ENCODE measurements at regions not wholly inside any gene's neighbourhood (a gene's known extent, or its start where the extent isn't known, plus 50 kb on each side); places are given as distances from the start of the nearest gene placed in this dataset.

DNA sequence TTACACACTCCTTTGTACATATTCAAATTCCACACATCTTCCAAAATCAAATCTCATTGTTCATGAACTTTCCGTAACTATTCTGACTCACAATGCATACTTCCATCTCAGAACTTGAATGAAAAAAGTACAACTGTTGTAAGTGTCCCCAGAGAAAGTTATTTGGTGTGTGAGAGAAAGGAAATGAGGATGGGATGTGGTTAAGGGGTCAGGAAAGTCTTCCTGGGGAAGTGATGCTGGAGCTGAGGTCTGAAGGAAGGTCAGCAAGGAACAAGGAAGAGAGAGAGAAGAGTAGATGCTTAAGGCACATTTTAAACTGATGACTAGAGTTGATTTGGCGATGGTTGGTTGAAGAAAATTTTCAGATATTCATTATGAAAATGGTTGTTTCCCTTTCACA, 340.0 kb upstream of the STXBP6 start:
- H3K4me3 ChIP-seq (ENCODE audit: low read length), result no peak overlapping the region
- H3K36me3 Mint-ChIP-seq (ENCODE audit: low read depth), result no peaks in the 10 kb centered on the region
- no peaks in the 10 kb centered on the region for H3K27me3 Mint-ChIP-seq
- H3K36me3 ChIP-seq (ENCODE audit: insufficient read depth, low read length), result no peaks in the 10 kb centered on the region
- H3K4me1 Mint-ChIP-seq (ENCODE audit: low read depth), result no peaks in the 10 kb centered on the region
- H3K9me3 Mint-ChIP-seq, result no peaks in the 10 kb centered on the region
- DNase-seq, result no peak
- POLR2A ChIA-PET, result no interaction called here
- intact Hi-C loops (cut with DNase I, micrococcal nuclease), result no loop called here
- no peaks in the 10 kb centered on the region for H3K4me1 ChIP-seq (ENCODE audit: insufficient read depth, low read length)
- no peak overlapping the region for H3K27ac Mint-ChIP-seq
- H3K27ac ChIP-seq (ENCODE audit: low read depth in 1 of 2, low read length in 2 of 2), result no peak overlapping the region
- no peaks in the 10 kb centered on the region for H3K27me3 ChIP-seq (ENCODE audit: control insufficient read depth in 1 of 2, insufficient read depth in 2 of 2, low read length in 2 of 2)
- H3K9me3 ChIP-seq (ENCODE audit: control insufficient read depth in 1 of 2, insufficient read depth in 1 of 2, low read length in 2 of 2), result no peaks in the 10 kb centered on the region
- TF ChIP-seq, protein P1, sequence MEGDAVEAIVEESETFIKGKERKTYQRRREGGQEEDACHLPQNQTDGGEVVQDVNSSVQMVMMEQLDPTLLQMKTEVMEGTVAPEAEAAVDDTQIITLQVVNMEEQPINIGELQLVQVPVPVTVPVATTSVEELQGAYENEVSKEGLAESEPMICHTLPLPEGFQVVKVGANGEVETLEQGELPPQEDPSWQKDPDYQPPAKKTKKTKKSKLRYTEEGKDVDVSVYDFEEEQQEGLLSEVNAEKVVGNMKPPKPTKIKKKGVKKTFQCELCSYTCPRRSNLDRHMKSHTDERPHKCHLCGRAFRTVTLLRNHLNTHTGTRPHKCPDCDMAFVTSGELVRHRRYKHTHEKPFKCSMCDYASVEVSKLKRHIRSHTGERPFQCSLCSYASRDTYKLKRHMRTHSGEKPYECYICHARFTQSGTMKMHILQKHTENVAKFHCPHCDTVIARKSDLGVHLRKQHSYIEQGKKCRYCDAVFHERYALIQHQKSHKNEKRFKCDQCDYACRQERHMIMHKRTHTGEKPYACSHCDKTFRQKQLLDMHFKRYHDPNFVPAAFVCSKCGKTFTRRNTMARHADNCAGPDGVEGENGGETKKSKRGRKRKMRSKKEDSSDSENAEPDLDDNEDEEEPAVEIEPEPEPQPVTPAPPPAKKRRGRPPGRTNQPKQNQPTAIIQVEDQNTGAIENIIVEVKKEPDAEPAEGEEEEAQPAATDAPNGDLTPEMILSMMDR (IDR thresholded peaks at IDR 0.05), result no peak
- no peak overlapping the region for H3K4me3 Mint-ChIP-seq
- ATAC-seq (ENCODE audit: poor library complexity), result no peak
- CTCF ChIA-PET, result no interaction called here

DNA sequence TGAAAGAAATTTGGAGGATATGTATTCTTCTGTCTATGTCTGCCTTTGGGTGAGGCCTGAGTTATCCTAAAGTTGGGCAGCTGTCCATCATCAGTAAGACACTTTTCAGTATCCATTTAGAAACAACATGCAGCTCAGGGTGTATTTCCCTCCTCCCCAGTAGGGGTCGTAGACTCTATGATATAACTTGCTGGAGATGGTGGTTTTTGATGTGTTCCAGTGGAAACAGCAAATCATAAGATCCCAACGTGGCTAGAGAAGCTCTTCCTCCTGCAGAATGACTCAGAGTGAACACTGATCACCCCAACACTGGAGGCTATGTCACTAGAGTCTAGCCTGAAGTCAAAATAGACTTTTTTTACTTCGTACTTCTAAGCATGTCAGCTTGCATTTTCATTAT, 331.6 kb upstream of the STXBP6 start:
- ChIA-PET POLR2A (no interaction called here), CTCF (no interaction called here)
- Histone ChIP-seq H3K4me3 (ENCODE audit: low read length) (no peak overlapping the region), H3K9me3 (ENCODE audit: control insufficient read depth in 1 of 2, insufficient read depth in 1 of 2, low read length in 2 of 2) (no peaks in the 10 kb centered on the region), H3K4me1 (ENCODE audit: insufficient read depth, low read length) (no peaks in the 10 kb centered on the region), H3K27me3 (ENCODE audit: control insufficient read depth in 1 of 2, insufficient read depth in 2 of 2, low read length in 2 of 2) (no peaks in the 10 kb centered on the region), H3K36me3 (ENCODE audit: insufficient read depth, low read length) (no peaks in the 10 kb centered on the region), H3K27ac (ENCODE audit: low read depth in 1 of 2, low read length in 2 of 2) (no peak overlapping the region)
- no peaks in the 10 kb centered on the region for H3K27me3 Mint-ChIP-seq
- ATAC-seq (ENCODE audit: poor library complexity), result no peak
- intact Hi-C loops (cut with DNase I, micrococcal nuclease), result no loop called here
- H3K27ac Mint-ChIP-seq, result no peak overlapping the region
- no peaks in the 10 kb centered on the region for H3K36me3 Mint-ChIP-seq (ENCODE audit: low read depth)
- H3K4me3 Mint-ChIP-seq, result no peak overlapping the region
- no peaks in the 10 kb centered on the region for H3K4me1 Mint-ChIP-seq (ENCODE audit: low read depth)
- no peak for DNase-seq
- H3K9me3 Mint-ChIP-seq, result peaks cover 3% of the 10 kb centered on the region
- TF ChIP-seq, protein P1 (IDR thresholded peaks at IDR 0.05), result no peak

DNA sequence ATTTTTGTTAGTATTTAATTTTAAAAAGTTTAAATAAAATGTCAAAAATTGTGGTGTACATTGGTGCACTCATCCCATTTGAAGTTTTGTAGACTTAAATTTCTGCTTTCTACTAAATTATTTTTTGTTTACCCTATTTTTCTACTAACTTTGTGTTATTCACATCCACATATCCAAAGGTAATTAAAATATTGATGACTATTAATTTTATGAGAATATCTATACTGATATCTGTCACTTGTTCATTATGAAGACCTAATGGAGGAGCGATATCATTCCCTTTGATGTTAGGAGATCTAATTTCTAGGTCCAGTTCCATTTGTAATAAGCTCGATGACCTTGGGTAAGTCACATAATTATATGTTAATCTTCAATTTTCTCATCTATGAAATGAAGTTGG, 325.7 kb upstream of the STXBP6 start:
- H3K27ac Mint-ChIP-seq, result no peak overlapping the region
- peaks cover 6% of the 10 kb centered on the region for H3K9me3 Mint-ChIP-seq
- no peaks in the 10 kb centered on the region for H3K27me3 Mint-ChIP-seq
- ATAC-seq (ENCODE audit: poor library complexity), result no peak
- Histone ChIP-seq H3K4me3 (ENCODE audit: low read length) (no peak overlapping the region), H3K9me3 (ENCODE audit: control insufficient read depth in 1 of 2, insufficient read depth in 1 of 2, low read length in 2 of 2) (no peaks in the 10 kb centered on the region), H3K27ac (ENCODE audit: low read depth in 1 of 2, low read length in 2 of 2) (no peak overlapping the region), H3K36me3 (ENCODE audit: insufficient read depth, low read length) (no peaks in the 10 kb centered on the region), H3K4me1 (ENCODE audit: insufficient read depth, low read length) (no peaks in the 10 kb centered on the region), H3K27me3 (ENCODE audit: control insufficient read depth in 1 of 2, insufficient read depth in 2 of 2, low read length in 2 of 2) (no peaks in the 10 kb centered on the region)
- ChIA-PET CTCF (no interaction called here), POLR2A (no interaction called here)
- DNase-seq, result no peak
- H3K4me1 Mint-ChIP-seq (ENCODE audit: low read depth), result no peaks in the 10 kb centered on the region
- intact Hi-C loops (cut with DNase I, micrococcal nuclease), result no loop called here
- TF ChIP-seq, protein P1 (IDR thresholded peaks at IDR 0.05), result no peak
- no peak overlapping the region for H3K4me3 Mint-ChIP-seq
- no peaks in the 10 kb centered on the region for H3K36me3 Mint-ChIP-seq (ENCODE audit: low read depth)

Measured in CD4-positive, alpha-beta T cell (primary cell).